Activated T-helper 17 cell treated with anti-CD3 and anti-CD28 coated beads, Interleukin-2, amount 50 U/mL, for 72 hours (primary cell): ENCODE measurements at regions not wholly inside any gene's neighbourhood (a gene's known extent, or its start where the extent isn't known, plus 50 kb on each side); places are given as distances from the start of the nearest gene placed in this dataset.

ENCODE experiments used
- ATAC-seq: fragments of 150-1000 bp; cut with Tn5 transposase; replicated peaks from 2 replicates; pipeline ENCODE4 v1.10.0; 2021; ENCODE audit warnings: mild to moderate bottlenecking, moderate library complexity
- H3K27ac Mint-ChIP-seq: one replicate; pipeline ENCODE4 v1.8.0; 2022; ENCODE audit warnings: mixed read lengths
- H3K27me3 Mint-ChIP-seq: one replicate; pipeline ENCODE4 v1.8.0; 2022; ENCODE audit warnings: mixed read lengths
- H3K36me3 Mint-ChIP-seq: one replicate; pipeline ENCODE4 v1.8.0; 2022; ENCODE audit warnings: low read depth, mild to moderate bottlenecking, mixed read lengths
- H3K4me1 Mint-ChIP-seq: one replicate; pipeline ENCODE4 v1.8.0; 2022; ENCODE audit warnings: mixed read lengths
- H3K4me3 Mint-ChIP-seq: one replicate; pipeline ENCODE4 v1.8.0; 2022; ENCODE audit warnings: mild to moderate bottlenecking, mixed read lengths
- H3K9me3 Mint-ChIP-seq: one replicate; pipeline ENCODE4 v1.8.0; 2022; ENCODE audit warnings: mixed read lengths

- Mint-ChIP-seq H3K9me3 (peaks cover 21% of the 10 kb centered on the region), H3K27me3 (no peaks in the 10 kb centered on the region), H3K36me3 (no peaks in the 10 kb centered on the region), H3K4me3 (no peak overlapping the region), H3K4me1 (no peaks in the 10 kb centered on the region), H3K27ac (no peak overlapping the region)
- no peak for ATAC-seq
These were observed 748.5 kb upstream of the KLHL1 start for GRCh38 chr13:70856711-70857110.

GRCh38 chr13:70856025-70856424 lies 747.8 kb upstream of the KLHL1 start:
- Mint-ChIP-seq H3K27ac (no peak overlapping the region), H3K4me1 (no peaks in the 10 kb centered on the region), H3K36me3 (no peaks in the 10 kb centered on the region), H3K27me3 (no peaks in the 10 kb centered on the region), H3K9me3 (peaks cover 17% of the 10 kb centered on the region), H3K4me3 (no peak overlapping the region)
- ATAC-seq: no peak

GRCh38 chr13:70849222-70849621 lies 741.0 kb upstream of the KLHL1 start:
- Mint-ChIP-seq H3K4me1 (no peaks in the 10 kb centered on the region), H3K27me3 (no peaks in the 10 kb centered on the region), H3K27ac (no peak overlapping the region), H3K36me3 (no peaks in the 10 kb centered on the region), H3K4me3 (no peak overlapping the region), H3K9me3 (peaks cover 11% of the 10 kb centered on the region)
- ATAC-seq: no peak

DNA sequence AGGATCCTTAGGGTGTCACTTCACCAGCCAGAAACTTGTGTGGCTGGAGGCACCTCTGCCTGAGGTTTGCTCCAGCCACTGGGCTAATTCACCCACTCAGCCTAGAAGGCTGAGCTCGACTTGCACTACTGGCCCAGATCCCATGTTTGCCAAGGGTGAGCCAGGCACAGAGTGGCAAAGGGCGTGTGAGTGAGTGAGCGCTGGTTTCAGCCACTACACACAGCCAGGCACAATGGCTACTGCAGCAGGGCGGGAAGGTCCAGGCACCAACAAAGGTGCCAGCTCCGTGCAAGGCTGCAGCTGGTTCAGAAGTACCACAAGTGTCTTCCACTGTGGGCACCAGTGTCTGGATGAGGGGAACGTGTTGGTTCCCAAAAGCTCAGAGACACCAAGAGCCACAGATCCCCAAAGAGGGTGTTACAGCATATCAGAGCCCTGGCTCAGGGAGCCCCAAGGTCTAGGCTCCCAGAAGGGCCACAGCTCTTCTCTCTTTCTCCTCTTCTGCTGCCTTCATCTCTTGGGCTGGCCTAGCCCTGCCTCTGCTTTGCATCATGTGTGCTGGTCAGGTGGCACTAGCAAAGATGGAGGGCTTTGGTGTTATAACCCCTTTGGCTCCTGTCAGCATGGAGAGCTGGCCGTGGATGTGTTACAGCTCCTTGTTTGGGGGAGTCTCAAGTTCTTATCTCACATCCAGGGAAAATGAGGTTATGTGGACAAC lies 736.3 kb upstream of the KLHL1 start:
- no peaks in the 10 kb centered on the region for H3K27me3 Mint-ChIP-seq
- no peak overlapping the region for H3K4me3 Mint-ChIP-seq
- ATAC-seq: no peak
- H3K27ac Mint-ChIP-seq: no peak overlapping the region
- H3K36me3 Mint-ChIP-seq: no peaks in the 10 kb centered on the region
- no peaks in the 10 kb centered on the region for H3K4me1 Mint-ChIP-seq
- H3K9me3 Mint-ChIP-seq: peaks cover 9% of the 10 kb centered on the region

GRCh38 chr13:70842062-70842644 lies 733.9 kb upstream of the KLHL1 start:
- Mint-ChIP-seq H3K36me3 (no peaks in the 10 kb centered on the region), H3K27me3 (no peaks in the 10 kb centered on the region), H3K4me1 (no peaks in the 10 kb centered on the region), H3K4me3 (no peak overlapping the region), H3K27ac (no peak overlapping the region), H3K9me3 (peaks cover 15% of the 10 kb centered on the region)
- ATAC-seq: no peak

GRCh38 chr13:70841240-70842061 lies 733.2 kb upstream of the KLHL1 start:
- no peak for ATAC-seq
- Mint-ChIP-seq H3K36me3 (no peaks in the 10 kb centered on the region), H3K9me3 (peaks cover 12% of the 10 kb centered on the region), H3K4me1 (no peaks in the 10 kb centered on the region), H3K27ac (no peak overlapping the region), H3K4me3 (no peak overlapping the region), H3K27me3 (no peaks in the 10 kb centered on the region)

DNA sequence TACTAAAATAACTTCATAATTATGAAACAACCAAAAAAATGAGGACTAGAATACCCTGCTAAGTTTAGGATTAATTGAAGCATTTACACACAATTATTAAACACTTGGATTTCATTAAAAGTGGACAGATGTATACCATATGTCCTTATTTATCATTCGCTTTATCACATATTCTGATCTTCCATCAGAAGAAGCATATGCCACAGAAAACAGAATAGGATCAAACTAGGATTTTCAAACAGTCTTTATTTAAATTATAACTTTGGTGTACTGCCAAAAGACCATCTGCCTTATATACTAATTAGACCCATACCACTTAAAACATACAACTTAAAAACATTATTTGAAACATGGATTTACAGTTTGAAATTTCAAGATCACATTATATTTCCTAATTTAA lies 727.1 kb upstream of the KLHL1 start:
- Mint-ChIP-seq H3K4me1 (no peaks in the 10 kb centered on the region), H3K4me3 (no peak overlapping the region), H3K27me3 (no peaks in the 10 kb centered on the region), H3K9me3 (peaks cover 12% of the 10 kb centered on the region), H3K27ac (no peak overlapping the region), H3K36me3 (no peaks in the 10 kb centered on the region)
- no peak for ATAC-seq

DNA sequence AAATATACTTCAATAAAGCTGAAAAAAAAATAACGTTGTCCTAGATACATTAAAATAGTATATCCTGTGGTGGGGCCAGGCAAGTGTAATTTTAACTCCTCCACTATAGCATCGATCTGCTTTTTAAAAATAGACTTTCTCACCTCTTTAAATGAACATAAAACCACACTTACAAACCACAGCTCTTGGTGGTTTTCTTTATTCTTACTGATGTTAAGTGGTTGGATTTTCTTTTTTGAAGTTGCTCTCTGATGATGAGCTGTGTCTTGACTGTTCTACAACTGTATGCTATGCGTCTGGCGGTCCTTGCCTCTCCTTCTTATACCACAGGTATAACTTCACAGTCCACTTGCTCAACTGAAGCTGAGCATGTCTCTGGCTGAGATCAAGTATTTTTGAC lies 721.5 kb upstream of the KLHL1 start:
- Mint-ChIP-seq H3K4me1 (no peaks in the 10 kb centered on the region), H3K27ac (no peak overlapping the region), H3K27me3 (no peaks in the 10 kb centered on the region), H3K9me3 (peaks cover 3% of the 10 kb centered on the region), H3K4me3 (no peak overlapping the region), H3K36me3 (no peaks in the 10 kb centered on the region)
- ATAC-seq: no peak

- Mint-ChIP-seq H3K27me3 (no peaks in the 10 kb centered on the region), H3K9me3 (peaks cover 7% of the 10 kb centered on the region), H3K4me3 (no peak overlapping the region), H3K36me3 (no peaks in the 10 kb centered on the region), H3K4me1 (no peaks in the 10 kb centered on the region), H3K27ac (no peak overlapping the region)
- no peak for ATAC-seq
These were observed 709.3 kb upstream of the KLHL1 start for GRCh38 chr13:70817576-70817975.

GRCh38 chr13:70816853-70817252 lies 708.6 kb upstream of the KLHL1 start:
- Mint-ChIP-seq H3K27me3 (no peaks in the 10 kb centered on the region), H3K4me3 (no peak overlapping the region), H3K36me3 (no peaks in the 10 kb centered on the region), H3K9me3 (peaks cover 7% of the 10 kb centered on the region), H3K27ac (no peak overlapping the region), H3K4me1 (no peaks in the 10 kb centered on the region)
- ATAC-seq: no peak

DNA sequence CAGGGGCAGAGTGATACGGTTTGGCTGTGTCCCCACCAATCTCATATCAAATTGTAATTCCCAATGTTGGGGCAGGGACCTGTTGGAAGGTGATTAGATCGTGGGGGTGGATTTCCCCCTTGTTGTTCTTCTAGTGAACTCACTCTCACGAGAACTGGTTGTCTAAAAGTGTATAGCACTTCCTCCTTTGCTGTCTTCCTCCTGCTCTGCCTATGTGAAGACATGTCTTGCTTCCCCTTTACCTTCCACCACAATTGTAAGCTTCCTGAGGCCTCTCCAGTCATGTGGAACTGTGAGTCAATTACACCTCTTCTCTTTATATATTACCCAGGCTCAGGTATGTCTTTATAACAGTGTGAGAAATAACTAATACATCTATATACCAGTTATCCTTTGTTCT lies 706.4 kb upstream of the KLHL1 start:
- peaks cover 12% of the 10 kb centered on the region for H3K9me3 Mint-ChIP-seq
- no peak overlapping the region for H3K4me3 Mint-ChIP-seq
- H3K27ac Mint-ChIP-seq: no peak overlapping the region
- no peaks in the 10 kb centered on the region for H3K36me3 Mint-ChIP-seq
- no peaks in the 10 kb centered on the region for H3K4me1 Mint-ChIP-seq
- ATAC-seq: no peak
- no peaks in the 10 kb centered on the region for H3K27me3 Mint-ChIP-seq

DNA sequence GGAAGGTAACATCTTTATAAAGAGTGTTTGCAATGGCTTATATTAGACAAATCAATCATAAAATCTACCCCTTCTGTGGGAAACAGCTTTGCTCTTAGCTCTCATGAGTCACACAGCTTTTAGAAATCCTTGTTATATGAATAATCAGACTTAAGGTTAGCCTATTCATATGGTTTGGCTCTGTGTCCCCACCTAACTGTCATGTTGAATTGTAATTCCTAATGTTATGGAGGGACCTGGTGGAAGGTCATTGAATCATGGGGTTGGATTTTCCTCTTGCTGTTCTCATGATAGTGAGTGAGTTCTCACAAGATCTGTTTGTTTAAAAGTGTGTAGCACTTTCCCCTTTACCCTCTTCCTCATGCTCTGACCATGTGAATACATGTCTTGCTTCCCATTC lies 704.2 kb upstream of the KLHL1 start:
- Mint-ChIP-seq H3K9me3 (peaks cover 11% of the 10 kb centered on the region), H3K4me1 (no peaks in the 10 kb centered on the region), H3K4me3 (no peak overlapping the region), H3K27ac (no peak overlapping the region), H3K36me3 (no peaks in the 10 kb centered on the region), H3K27me3 (no peaks in the 10 kb centered on the region)
- no peak for ATAC-seq

DNA sequence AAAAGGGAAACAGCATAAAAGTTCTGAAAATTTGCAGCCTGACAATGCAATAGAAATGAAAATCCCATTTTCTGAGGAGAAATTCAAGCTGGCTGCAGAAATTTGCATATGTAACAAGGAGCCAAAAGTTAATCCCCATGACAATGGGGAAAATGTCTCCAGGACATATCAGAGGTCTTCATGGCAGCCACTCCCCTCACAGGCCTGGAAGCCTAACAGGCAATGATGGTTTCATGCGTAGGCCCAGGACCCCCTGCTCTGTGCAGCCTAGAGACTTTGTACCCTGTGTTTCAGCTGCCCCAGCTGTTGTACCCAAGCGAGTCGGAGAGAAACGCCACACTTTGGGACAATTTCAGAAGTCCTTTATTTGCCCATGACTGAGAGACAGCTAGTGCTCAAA lies 701.3 kb upstream of the KLHL1 start:
- Mint-ChIP-seq H3K9me3 (peaks cover 7% of the 10 kb centered on the region), H3K36me3 (no peaks in the 10 kb centered on the region), H3K4me3 (no peak overlapping the region), H3K4me1 (no peaks in the 10 kb centered on the region), H3K27ac (no peak overlapping the region), H3K27me3 (no peaks in the 10 kb centered on the region)
- no peak for ATAC-seq

GRCh38 chr13:70798385-70798784 lies 690.1 kb upstream of the KLHL1 start:
- ATAC-seq: no peak
- Mint-ChIP-seq H3K9me3 (peaks cover 3% of the 10 kb centered on the region), H3K4me3 (no peak overlapping the region), H3K4me1 (no peaks in the 10 kb centered on the region), H3K27ac (no peak overlapping the region), H3K36me3 (no peaks in the 10 kb centered on the region), H3K27me3 (no peaks in the 10 kb centered on the region)

GRCh38 chr13:70795484-70795883 lies 687.2 kb upstream of the KLHL1 start:
- no peaks in the 10 kb centered on the region for H3K36me3 Mint-ChIP-seq
- no peak overlapping the region for H3K27ac Mint-ChIP-seq
- H3K9me3 Mint-ChIP-seq: peaks cover 3% of the 10 kb centered on the region
- H3K4me3 Mint-ChIP-seq: no peak overlapping the region
- H3K27me3 Mint-ChIP-seq: no peaks in the 10 kb centered on the region
- no peak for ATAC-seq
- H3K4me1 Mint-ChIP-seq: no peaks in the 10 kb centered on the region
